ENCODE measurements at regions not wholly inside any gene's neighbourhood (a gene's known extent, or its start where the extent isn't known, plus 50 kb on each side); places are given as distances from the start of the nearest gene placed in this dataset.

- no peak overlapping the region for H3K27ac ChIP-seq
- no peaks in the 10 kb centered on the region for H3K36me3 ChIP-seq
- 84 to 88% (median 86%) methylated on average over 4 of the region's 4 CpGs for WGBS, 5 donors
- H3K9me3 ChIP-seq = no peaks in the 10 kb centered on the region
- peaks cover 0 to 13% (median 0%) of the 10 kb centered on the region in 7 donors for H3K27me3 ChIP-seq (replicated peaks in 1 of 7)
- TF ChIP-seq POLR2A (IDR thresholded peaks at IDR 0.05) = no peak
- no peak for TF ChIP-seq CTCF (IDR thresholded peaks at IDR 0.05 in 8 of 11, conservative IDR thresholded peaks at IDR 0.05 in 3 of 11)
- TF ChIP-seq POLR2AphosphoS5 (IDR thresholded peaks at IDR 0.05) = no peak
- no peak overlapping the region for H3K4me3 ChIP-seq
- no peaks in the 10 kb centered on the region for H3K4me1 ChIP-seq
- DNase-seq = no peak
- intact Hi-C loops (cut with DNase I; ENCODE audit: low total_unique reads) = no loop called here
Observed at GRCh38 chr14:36047912-36048311, 128.6 kb downstream of the PTCSC3 start.

- 80 to 95% (median 88%) methylated on average over 2 of the region's 2 CpGs for WGBS, 5 donors
- H3K36me3 ChIP-seq = no peaks in the 10 kb centered on the region
- intact Hi-C loops (cut with DNase I; ENCODE audit: low total_unique reads) = no loop called here
- no peak overlapping the region for H3K27ac ChIP-seq
- no peaks in the 10 kb centered on the region for H3K4me1 ChIP-seq
- no peaks in the 10 kb centered on the region for H3K27me3 ChIP-seq (replicated peaks in 1 of 7)
- H3K9me3 ChIP-seq = no peaks in the 10 kb centered on the region
- no peak for DNase-seq
- H3K4me3 ChIP-seq = no peak overlapping the region
- TF ChIP-seq POLR2A (IDR thresholded peaks at IDR 0.05) (no peak), CTCF (IDR thresholded peaks at IDR 0.05 in 8 of 11, conservative IDR thresholded peaks at IDR 0.05 in 3 of 11) (no peak), POLR2AphosphoS5 (IDR thresholded peaks at IDR 0.05) (no peak)
Observed at GRCh38 chr14:36035675-36036074, 140.8 kb downstream of the PTCSC3 start.

- 70 to 86% (median 77%) methylated on average over 3 of the region's 3 CpGs for WGBS, 5 donors
- TF ChIP-seq POLR2A (IDR thresholded peaks at IDR 0.05) (no peak), POLR2AphosphoS5 (IDR thresholded peaks at IDR 0.05) (no peak)
- H3K9me3 ChIP-seq = no peaks in the 10 kb centered on the region
- H3K27me3 ChIP-seq (replicated peaks in 1 of 7) = no peaks in the 10 kb centered on the region
- intact Hi-C loops (cut with DNase I; ENCODE audit: low total_unique reads) = no loop called here
- DNase-seq = no peak
- no peak overlapping the region for H3K4me3 ChIP-seq
- H3K27ac ChIP-seq = no peak overlapping the region
- H3K4me1 ChIP-seq = no peaks in the 10 kb centered on the region
- H3K36me3 ChIP-seq = no peaks in the 10 kb centered on the region
Observed at GRCh38 chr14:36028665-36029064, 147.9 kb downstream of the PTCSC3 start.

GRCh38 chr14:36028218-36028617 is 148.3 kb downstream of the PTCSC3 start:
- intact Hi-C loops (cut with DNase I; ENCODE audit: low total_unique reads) = no loop called here
- no peak for TF ChIP-seq POLR2AphosphoS5 (IDR thresholded peaks at IDR 0.05)
- TF ChIP-seq POLR2A (IDR thresholded peaks at IDR 0.05) = no peak
- TF ChIP-seq CTCF (IDR thresholded peaks at IDR 0.05 in 8 of 11, conservative IDR thresholded peaks at IDR 0.05 in 3 of 11) = no peak

GRCh38 chr14:36027354-36027753 is 149.2 kb downstream of the PTCSC3 start:
- H3K4me3 ChIP-seq = no peak overlapping the region
- intact Hi-C loops (cut with DNase I; ENCODE audit: low total_unique reads) = no loop called here

More at GRCh38 chr14:36028218-36028617, 148.3 kb downstream of the PTCSC3 start:
- Histone ChIP-seq H3K4me1 (no peaks in the 10 kb centered on the region), H3K9me3 (no peaks in the 10 kb centered on the region), H3K4me3 (no peak overlapping the region), H3K27ac (no peak overlapping the region), H3K27me3 (replicated peaks in 1 of 7) (no peaks in the 10 kb centered on the region), H3K36me3 (no peaks in the 10 kb centered on the region)
- DNase-seq = no peak
- WGBS, 5 donors = 78 to 91% (median 83%) methylated on average over 4 of the region's 4 CpGs

More at GRCh38 chr14:36027354-36027753, 149.2 kb downstream of the PTCSC3 start:
- H3K4me1 ChIP-seq = no peaks in the 10 kb centered on the region
- no peak overlapping the region for H3K27ac ChIP-seq
- 77 to 90% (median 79%) methylated on average over 3 of the region's 3 CpGs for WGBS, 5 donors
- no peaks in the 10 kb centered on the region for H3K9me3 ChIP-seq
- DNase-seq = no peak
- H3K36me3 ChIP-seq = no peaks in the 10 kb centered on the region
- no peak for TF ChIP-seq POLR2A (IDR thresholded peaks at IDR 0.05)
- TF ChIP-seq CTCF (IDR thresholded peaks at IDR 0.05 in 8 of 11, conservative IDR thresholded peaks at IDR 0.05 in 3 of 11) = no peak
- no peaks in the 10 kb centered on the region for H3K27me3 ChIP-seq (replicated peaks in 1 of 7)

All from spleen (tissue), 11 donors.